Liver (tissue), 8 donors: ENCODE measurements at regions not wholly inside any gene's neighbourhood (a gene's known extent, or its start where the extent isn't known, plus 50 kb on each side); places are given as distances from the start of the nearest gene placed in this dataset.

Experiments
- DNase-seq: peaks from one replicate; pipeline ENCODE4 v3.0.0-alpha.2; 2017; ENCODE audit warnings: low spot score
- H3K27ac ChIP-seq, 2 donors: one replicate each; pipeline ENCODE4 v1.7.0; 2013; ENCODE audit warnings: inconsistent platforms in 2 of 2, low read length in 2 of 2, control low read depth in 1 of 2, low read depth in 1 of 2, mild to moderate bottlenecking in 1 of 2
- H3K27me3 ChIP-seq, 4 donors: one replicate each; pipeline versions ENCODE4 v1.6.1 to v1.7.0; 2013; ENCODE audit warnings: low read length in 3 of 4, inconsistent platforms in 1 of 4, mild to moderate bottlenecking in 1 of 4, moderate library complexity in 1 of 4; ENCODE audit not compliant: control insufficient read depth in 4 of 4, insufficient read depth in 4 of 4
- H3K36me3 ChIP-seq, 4 donors: one replicate each; pipeline versions ENCODE4 v1.6.1 to v1.7.0; 2013; ENCODE audit warnings: low read length in 3 of 4, mild to moderate bottlenecking in 3 of 4, low read depth in 1 of 4, moderate library complexity in 1 of 4; ENCODE audit not compliant: control insufficient read depth in 4 of 4, insufficient read depth in 3 of 4
- H3K4me1 ChIP-seq, 4 donors: one replicate each; pipeline versions ENCODE4 v1.6.1 to v1.7.0; 2013; ENCODE audit warnings: low read length in 3 of 4, mild to moderate bottlenecking in 3 of 4, moderate library complexity in 1 of 4; ENCODE audit not compliant: control insufficient read depth in 4 of 4, insufficient read depth in 4 of 4
- H3K4me3 ChIP-seq, 3 donors: one replicate each; pipeline versions ENCODE4 v1.6.1 to v1.7.0; 2013; ENCODE audit warnings: low read length in 3 of 3, control low read depth in 1 of 3, low read depth in 1 of 3, mild to moderate bottlenecking in 1 of 3
- H3K9ac ChIP-seq, 2 donors: one replicate each; pipeline ENCODE4 v1.7.0; 2013; ENCODE audit warnings: low read length in 2 of 2, mild to moderate bottlenecking in 2 of 2, moderate library complexity in 2 of 2, control low read depth in 1 of 2, low read depth in 1 of 2
- H3K9me3 ChIP-seq, 4 donors: one replicate each; pipeline versions ENCODE4 v1.6.1 to v1.7.0; 2013; ENCODE audit warnings: low read length in 3 of 4; ENCODE audit not compliant: control insufficient read depth in 4 of 4
- ATF3 ChIP-seq: IDR thresholded peaks from 2 replicates; pipeline ENCODE4 v1.6.1; 2016; ENCODE audit warnings: antibody characterized with exemption
- CTCF ChIP-seq: fragments of 150-350 bp; IDR thresholded peaks from 2 replicates; pipeline ENCODE4 v1.5.1; 2017; ENCODE audit warnings: improper control_type of control experiment, low read depth, low read length; ENCODE audit not compliant: missing input control
- EGR1 ChIP-seq, 2 donors: IDR thresholded peaks; 2 replicates each; pipeline ENCODE4 v1.6.1; 2016 to 2018; ENCODE audit warnings: antibody characterized with exemption in 2 of 2, low read depth in 2 of 2
- FOXA1 ChIP-seq: IDR thresholded peaks from 2 replicates; pipeline ENCODE4 v1.6.1; 2016; ENCODE audit warnings: antibody characterized with exemption
- FOXA2 ChIP-seq: IDR thresholded peaks from 2 replicates; pipeline ENCODE4 v1.6.1; 2016; ENCODE audit warnings: antibody characterized with exemption
- GABPA ChIP-seq, 2 donors: IDR thresholded peaks in 1 of 2; conservative IDR thresholded peaks in 1 of 2; 2 replicates each; pipeline ENCODE4 v1.6.1; 2016; ENCODE audit warnings: antibody characterized with exemption in 2 of 2, mild to moderate bottlenecking in 1 of 2, moderate library complexity in 1 of 2
- HNF4A ChIP-seq, 2 donors: conservative IDR thresholded peaks; 2 replicates each; pipeline ENCODE4 v1.6.1; 2016; ENCODE audit warnings: antibody characterized with exemption in 2 of 2, mild to moderate bottlenecking in 2 of 2
- JUND ChIP-seq, 2 donors: IDR thresholded peaks; 2 replicates each; pipeline ENCODE4 v1.6.1; 2016; ENCODE audit warnings: antibody characterized with exemption in 2 of 2
- MAX ChIP-seq: IDR thresholded peaks from 2 replicates; pipeline ENCODE4 v1.6.1; 2016; ENCODE audit warnings: antibody characterized with exemption
- NR2F2 ChIP-seq: IDR thresholded peaks from 2 replicates; pipeline ENCODE4 v1.6.1; 2016; ENCODE audit warnings: antibody characterized with exemption
- REST ChIP-seq: IDR thresholded peaks from 2 replicates; pipeline ENCODE4 v1.6.1; 2016; ENCODE audit warnings: antibody characterized with exemption, mild to moderate bottlenecking
- RXRA ChIP-seq, 2 donors: IDR thresholded peaks; 2 replicates each; pipeline ENCODE4 v1.6.1; 2017 to 2018; ENCODE audit warnings: antibody characterized with exemption in 2 of 2, mild to moderate bottlenecking in 1 of 2
- SP1 ChIP-seq: IDR thresholded peaks from 2 replicates; pipeline ENCODE4 v1.6.1; 2018; ENCODE audit warnings: antibody characterized with exemption, mild to moderate bottlenecking
- YY1 ChIP-seq: IDR thresholded peaks from 2 replicates; pipeline ENCODE4 v1.6.1; 2016; ENCODE audit warnings: antibody characterized with exemption, mild to moderate bottlenecking
- ZBTB33 ChIP-seq: IDR thresholded peaks from 2 replicates; pipeline ENCODE4 v1.6.1; 2016; ENCODE audit warnings: antibody characterized with exemption
- WGBS: extraction: QIAGEN DNeasy Blood & Tissue Kit; methylation state at CpG from one replicate; pipeline ENCODE4 v1.1.7; 2013; 5-methylcytosine and 5-hydroxymethylcytosine counted together
- donor health status: healthy.
- donor health status: healthy.
- donor health status: healthy.
- donor health status: healthy.
- donor health status: healthy.

GRCh38 chr11:135008001-135008405 lies 596.0 kb upstream of the B3GAT1 start:
- no peak overlapping the region for H3K4me3 ChIP-seq
- H3K36me3 ChIP-seq: no peaks in the 10 kb centered on the region
- no peak for DNase-seq
- TF ChIP-seq ATF3 (no peak), REST (no peak), ZBTB33 (no peak), CTCF (no peak), SP1 (no peak), GABPA (IDR thresholded peaks at IDR 0.05 in 1 of 2, conservative IDR thresholded peaks at IDR 0.05 in 1 of 2) (no peak), NR2F2 (no peak), MAX (no peak), YY1 (no peak)
- peaks cover 0 to 3% (median 1%) of the 10 kb centered on the region in 4 donors for H3K27me3 ChIP-seq
- WGBS: 11% methylated on average over 4 of the region's 4 CpGs
- no peak overlapping the region for H3K27ac ChIP-seq
- H3K4me1 ChIP-seq: no peaks in the 10 kb centered on the region
- H3K9ac ChIP-seq: no peak overlapping the region
- H3K9me3 ChIP-seq: no peaks in the 10 kb centered on the region

- 74% methylated on average over 4 of the region's 4 CpGs for WGBS
- Histone ChIP-seq H3K9me3 (no peaks in the 10 kb centered on the region), H3K9ac (no peak overlapping the region), H3K27me3 (peaks cover 0 to 3% (median 1%) of the 10 kb centered on the region in 4 donors), H3K27ac (no peak overlapping the region), H3K4me1 (no peaks in the 10 kb centered on the region), H3K36me3 (no peaks in the 10 kb centered on the region), H3K4me3 (no peak overlapping the region)
- DNase-seq: no peak
- TF ChIP-seq FOXA1 (no peak), GABPA (IDR thresholded peaks at IDR 0.05 in 1 of 2, conservative IDR thresholded peaks at IDR 0.05 in 1 of 2) (no peak), ZBTB33 (no peak), MAX (no peak), HNF4A (conservative IDR thresholded peaks at IDR 0.05) (no peak), JUND (IDR thresholded peaks at IDR 0.05) (no peak), CTCF (no peak), RXRA (IDR thresholded peaks at IDR 0.05) (no peak), FOXA2 (no peak), EGR1 (IDR thresholded peaks at IDR 0.05; ENCODE audit: low read depth in 2 of 2) (no peak), YY1 (no peak), NR2F2 (no peak)
These were observed 594.8 kb upstream of the B3GAT1 start for GRCh38 chr11:135006800-135007199.
